ENCODE measurements at regions not wholly inside any gene's neighbourhood (a gene's known extent, or its start where the extent isn't known, plus 50 kb on each side); places are given as distances from the start of the nearest gene placed in this dataset.
"Not testable (repeated sequence)": the region's sequence is repeated elsewhere in the genome, so short reads cannot be mapped to it uniquely, and the experiment has no call there.

GRCh38 chr5:119897537-119898370, 268.4 kb downstream of the FAM170A start:
- DNase-seq = no peak

DNA sequence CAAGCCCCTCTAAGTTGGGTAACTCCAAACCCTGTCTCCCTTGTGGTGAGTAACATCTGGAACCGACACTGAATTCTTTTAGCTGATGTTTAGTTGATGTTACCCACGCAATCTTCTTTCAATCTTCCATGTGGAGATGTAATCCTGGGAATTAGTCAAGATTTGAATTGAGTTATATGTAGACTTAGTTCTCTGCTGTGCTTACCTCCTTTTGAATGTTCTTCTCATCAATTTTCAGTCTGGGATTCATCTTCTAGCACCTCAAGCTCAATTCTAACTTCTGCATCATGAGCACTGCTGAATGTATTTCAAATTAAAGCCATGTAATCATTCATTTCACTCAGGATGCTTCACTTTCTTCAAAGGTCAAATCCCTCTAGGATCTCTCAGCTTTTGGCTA, 270.6 kb downstream of the FAM170A start:
- DNase-seq = no peak

- no peak for DNase-seq
Observed at GRCh38 chr5:119902593-119902992, 273.2 kb downstream of the FAM170A start.

- DNase-seq = no peak
Observed at GRCh38 chr5:119913425-119913824, 284.1 kb downstream of the FAM170A start.

- DNase-seq = no peak
Observed at GRCh38 chr5:119919279-119919678, 289.9 kb downstream of the FAM170A start.

DNA sequence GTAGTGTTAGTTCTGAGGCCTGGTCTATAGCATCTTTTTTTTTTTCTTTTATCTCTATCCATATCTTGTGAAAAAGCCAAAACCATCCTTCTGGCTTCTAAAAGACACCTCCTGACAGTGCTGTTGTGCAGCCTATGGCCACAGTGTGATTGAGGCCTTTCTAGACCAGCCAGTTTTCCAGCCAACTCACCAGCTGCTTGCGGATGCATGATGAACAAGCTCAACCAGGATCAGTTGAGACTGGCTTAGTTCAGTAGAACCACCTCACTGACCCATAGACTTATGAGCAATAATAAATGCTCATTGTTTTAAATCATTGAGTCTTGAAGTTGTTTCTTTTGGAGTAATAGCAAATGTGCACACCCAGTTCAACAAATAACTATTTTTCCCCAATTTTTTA, 296.9 kb downstream of the FAM170A start:
- DNase-seq = no peak

DNA sequence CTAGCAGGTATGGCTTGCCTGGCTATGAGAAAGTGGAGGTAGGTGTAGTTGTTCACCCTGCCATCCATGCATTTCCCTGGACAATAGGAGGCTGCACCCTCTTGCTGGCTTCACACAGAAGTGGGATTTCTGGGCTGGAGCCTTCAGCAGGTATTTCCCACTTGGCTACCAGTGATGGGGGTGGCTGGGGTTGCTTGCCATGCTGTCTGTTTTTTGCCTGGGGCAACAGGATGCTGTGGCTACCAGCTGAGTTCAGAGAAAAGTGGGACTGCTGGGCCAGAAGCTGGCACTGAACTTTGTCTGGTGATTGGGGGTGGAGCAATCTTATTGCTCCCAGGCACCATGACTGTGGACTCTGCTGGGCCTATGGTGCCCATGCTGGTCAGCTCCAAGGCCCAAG, 299.6 kb downstream of the FAM170A start:
- no peak for DNase-seq

DNA sequence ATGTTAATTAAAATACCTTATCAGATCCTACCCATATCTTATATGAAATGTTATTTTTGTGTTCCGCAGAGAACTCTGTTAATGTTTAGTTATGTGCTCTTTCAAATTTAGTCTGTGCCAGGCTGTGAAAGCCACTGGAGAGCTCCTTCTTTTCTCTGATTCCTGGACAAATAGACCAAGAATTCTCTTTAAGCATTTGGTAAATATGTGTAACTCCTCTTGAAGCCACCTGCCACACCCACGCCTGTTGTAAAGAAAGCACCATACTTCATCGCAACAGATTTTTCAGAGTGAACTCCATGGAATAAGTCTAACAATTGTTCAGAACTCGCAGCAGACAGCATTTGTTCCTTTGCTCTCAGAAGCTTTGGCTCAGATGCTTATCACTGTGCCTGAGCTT, 301.1 kb downstream of the FAM170A start:
- no peak for DNase-seq

GRCh38 chr5:119943148-119943547, 313.8 kb downstream of the FAM170A start:
- DNase-seq = no peak

DNA sequence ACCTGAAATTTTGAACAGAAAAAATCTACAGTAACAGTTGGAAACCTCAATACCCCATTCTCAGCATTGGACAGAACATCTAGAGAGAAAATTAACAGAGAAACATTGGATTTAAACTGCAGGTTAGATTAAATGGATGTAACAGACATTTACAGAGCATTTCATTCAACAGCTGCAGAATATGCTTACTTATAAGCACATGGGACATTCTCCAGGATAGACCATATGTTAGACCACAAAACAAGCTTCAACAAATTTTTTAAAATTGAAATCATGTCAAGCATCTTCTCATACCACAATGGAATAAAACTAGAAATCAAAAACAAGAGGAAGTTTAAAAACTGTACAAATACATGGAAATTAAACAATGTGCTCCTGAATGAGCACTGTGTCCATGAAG, 316.3 kb downstream of the FAM170A start:
- DNase-seq = no peak

GRCh38 chr5:119948162-119948561, 318.8 kb downstream of the FAM170A start:
- no peak for DNase-seq

DNA sequence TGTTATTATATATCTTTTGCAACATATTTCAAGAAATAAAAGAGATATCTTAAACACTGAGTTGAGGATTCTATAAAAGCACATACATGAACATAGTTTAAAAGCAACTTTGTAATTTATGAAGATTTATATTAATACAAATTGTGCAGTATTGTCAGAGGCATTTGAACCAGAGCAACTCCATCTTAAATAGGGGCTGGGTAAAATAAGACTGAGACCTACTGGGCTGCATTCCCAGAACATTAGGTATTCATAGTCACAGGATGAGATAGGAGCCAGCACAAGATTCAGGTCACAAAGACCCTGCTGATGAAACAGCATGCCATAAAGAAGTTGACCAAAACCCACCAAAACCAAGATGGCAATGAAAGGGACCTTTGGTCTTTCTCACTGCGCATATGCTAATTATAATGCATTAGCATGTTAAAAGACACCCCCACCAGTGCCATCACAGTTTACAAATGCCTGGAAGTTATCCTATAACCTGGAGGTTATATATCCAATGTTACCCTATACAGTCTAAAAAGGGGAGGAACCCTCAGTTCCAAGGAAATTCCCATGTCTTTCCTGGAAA, 320.2 kb downstream of the FAM170A start:
- DNase-seq = no peak

DNA sequence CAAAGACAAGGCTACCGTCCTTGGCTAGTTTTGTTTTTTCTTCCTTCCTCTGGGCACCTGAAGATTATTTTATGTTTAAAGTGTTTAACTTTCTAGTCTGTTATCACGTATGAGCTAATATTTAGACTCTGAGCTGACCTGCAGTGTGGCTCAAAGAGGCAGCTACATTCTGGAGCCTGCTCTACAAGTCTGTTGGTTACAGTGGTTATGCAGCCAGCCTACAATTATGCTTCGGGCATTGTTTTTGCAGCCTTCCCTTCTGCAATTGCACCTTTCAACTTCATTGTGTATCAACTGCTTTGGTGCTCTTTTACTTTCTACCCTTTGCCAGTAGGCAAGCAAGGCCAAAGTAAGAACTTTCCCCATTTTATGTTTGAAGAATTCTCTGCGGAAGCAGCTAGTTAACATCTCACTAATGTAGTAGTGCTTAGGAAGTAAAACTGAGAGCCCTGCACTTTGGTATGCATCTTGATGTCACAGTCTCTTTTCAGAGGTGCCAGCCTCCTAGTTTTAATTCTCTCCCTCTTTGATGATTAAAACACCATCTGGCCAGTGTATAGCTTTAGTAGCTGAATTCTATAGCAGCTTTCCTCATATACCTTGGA, 322.1 kb downstream of the FAM170A start:
- DNase-seq = no peak

DNA sequence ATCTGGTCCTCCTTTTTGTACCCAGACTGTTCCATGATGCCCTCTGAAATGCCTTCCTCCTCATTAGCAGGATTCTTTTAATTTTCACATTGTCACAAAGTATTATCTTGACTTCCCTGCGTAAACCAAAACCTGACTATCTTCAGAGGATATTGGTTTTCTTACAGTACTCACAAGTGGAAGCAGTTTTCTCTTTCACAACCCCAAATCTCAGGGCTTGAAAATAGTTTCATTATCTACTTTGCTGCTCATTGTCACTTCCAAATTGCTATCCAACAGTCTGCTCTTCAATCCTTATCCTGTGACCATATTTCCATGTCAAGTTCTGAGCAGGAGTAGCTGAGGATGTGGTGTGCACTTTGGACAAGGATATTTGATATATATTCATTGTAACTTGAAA, 324.1 kb downstream of the FAM170A start:
- DNase-seq = no peak

DNA sequence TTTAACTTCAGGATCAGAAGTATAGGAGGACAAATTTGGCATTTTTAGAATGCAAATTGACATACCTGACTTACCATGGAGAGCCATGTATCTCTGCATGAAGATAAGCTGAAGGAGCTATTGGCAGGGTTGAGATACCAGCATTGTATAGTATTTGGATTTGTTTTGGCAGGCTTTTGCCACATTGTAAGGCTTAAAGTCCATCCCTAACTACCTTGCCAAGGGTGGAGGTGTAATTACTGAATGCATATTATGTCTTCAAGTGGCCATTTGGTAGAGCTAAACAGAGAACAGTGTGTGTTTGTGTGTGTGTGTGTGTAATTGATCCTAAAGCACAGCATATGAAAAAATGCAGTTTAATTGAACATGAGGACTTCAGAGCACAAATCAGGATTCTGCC, 324.7 kb downstream of the FAM170A start:
- DNase-seq = no peak

DNA sequence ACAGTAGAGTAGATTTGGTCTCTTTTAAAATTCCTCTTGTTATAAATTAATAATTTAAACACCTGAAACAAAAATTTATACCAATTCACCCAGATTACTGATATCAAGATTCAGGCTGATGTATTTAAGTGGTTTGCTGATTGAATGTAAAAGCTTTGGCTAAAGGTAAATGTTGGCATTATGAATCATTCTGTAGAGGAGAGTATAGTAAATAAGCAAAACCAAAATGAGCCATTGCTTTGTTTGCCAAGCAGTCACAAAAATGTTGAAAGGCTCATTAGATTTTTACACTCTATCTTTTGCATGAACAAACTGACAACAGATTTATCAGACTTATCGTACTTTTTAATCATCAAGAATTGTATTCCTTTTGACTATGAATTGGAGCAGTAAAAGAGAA, 332.6 kb downstream of the FAM170A start:
- DNase-seq = no peak

DNA sequence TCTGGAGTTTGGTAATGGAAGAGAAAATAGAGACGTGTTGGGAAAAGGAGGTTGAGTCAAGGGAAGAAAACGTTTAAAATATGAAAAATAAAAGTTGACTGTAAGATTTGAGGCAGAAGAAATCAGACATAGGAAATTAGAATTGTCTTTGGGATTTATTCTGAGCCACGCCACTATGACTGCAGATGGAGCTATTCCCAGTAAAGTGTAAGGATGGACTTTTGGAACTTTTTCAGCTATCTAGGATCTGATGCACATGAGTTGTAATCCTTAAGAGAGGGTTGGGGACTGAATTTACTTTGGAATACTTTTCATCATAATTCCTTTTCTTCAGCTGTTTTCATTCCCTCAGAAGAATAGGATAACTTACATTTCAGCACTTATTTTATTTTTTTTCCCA, 336.7 kb downstream of the FAM170A start:
- no peak for DNase-seq

DNA sequence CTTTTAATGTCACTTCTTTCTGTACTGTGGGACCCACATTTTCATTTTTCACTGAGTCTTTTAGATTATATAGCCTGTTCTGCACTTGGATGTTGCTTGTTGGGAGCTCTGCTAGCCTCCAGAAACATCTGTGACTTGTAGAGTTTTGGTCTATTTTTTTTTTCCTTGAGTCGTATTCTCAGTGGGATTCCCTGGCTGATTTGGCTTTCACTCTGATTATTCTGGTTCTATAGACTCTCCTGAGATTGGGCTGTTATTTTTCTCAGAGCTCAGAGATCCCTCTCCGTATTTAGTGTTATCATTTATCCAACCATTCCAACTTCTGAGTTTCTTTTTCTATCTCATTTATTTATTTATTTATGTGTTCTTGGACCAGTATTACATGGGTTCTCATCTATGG, 339.3 kb downstream of the FAM170A start:
- DNase-seq = no peak

DNA sequence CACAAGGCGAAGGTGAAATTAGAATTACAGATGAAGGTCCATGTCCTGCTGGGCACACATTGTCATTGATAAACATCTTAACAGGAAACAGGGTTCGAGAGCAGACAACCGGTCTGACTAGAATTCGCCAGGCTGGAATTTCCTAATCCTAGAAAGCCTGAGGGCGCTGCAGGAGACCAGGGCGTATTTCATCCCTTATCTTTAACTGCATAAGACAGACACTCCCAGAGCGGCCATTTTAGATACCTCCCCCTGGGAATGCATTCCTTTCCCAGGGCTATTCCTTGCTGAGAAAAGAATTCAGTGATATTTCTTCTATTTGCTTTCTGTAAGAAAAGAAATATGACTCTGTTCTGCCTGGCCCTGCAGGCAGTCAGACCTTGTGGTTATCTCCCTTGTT, 357.7 kb downstream of the FAM170A start:
- not testable (repeated sequence) for DNase-seq

DNA sequence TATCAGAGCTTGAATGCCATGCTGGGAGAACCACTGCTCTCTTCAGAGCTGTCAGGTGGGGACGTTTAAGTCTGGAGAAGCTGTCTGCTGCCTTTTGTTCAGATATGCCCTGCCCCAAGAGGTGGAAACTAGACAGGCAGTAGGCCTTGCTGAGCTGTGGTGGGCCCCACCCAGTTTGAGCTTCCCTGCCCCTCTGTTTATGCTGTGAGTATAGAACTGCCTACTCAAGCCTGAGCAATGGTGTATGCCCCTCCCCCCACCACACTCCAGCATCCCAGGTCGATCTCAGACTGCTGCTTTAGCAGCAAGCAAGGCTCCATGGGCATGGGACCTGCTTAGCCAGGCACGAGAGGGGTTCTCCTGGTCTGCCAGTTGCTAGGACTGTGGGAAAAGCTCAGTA, 362.3 kb downstream of the FAM170A start:
- DNase-seq = no peak

GRCh38 chr5:119996128-119996527, 366.8 kb downstream of the FAM170A start:
- no peak for DNase-seq

GRCh38 chr5:120007598-120007997, 378.2 kb downstream of the FAM170A start:
- DNase-seq = no peak

- DNase-seq = no peak
Observed at GRCh38 chr5:120012431-120012830, 383.1 kb downstream of the FAM170A start.

- no peak for DNase-seq
Observed at GRCh38 chr5:120014535-120014934, 385.2 kb downstream of the FAM170A start.

Data from T-helper 2 cell (primary cell).